ENCODE measurements at regions not wholly inside any gene's neighbourhood (a gene's known extent, or its start where the extent isn't known, plus 50 kb on each side); places are given as distances from the start of the nearest gene placed in this dataset.

- no peak overlapping the region for H3K4me2 ChIP-seq (ENCODE audit: low read depth, low read length)
- no peak overlapping the region for H2AFZ ChIP-seq (ENCODE audit: low read length)
- H4K20me1 ChIP-seq (ENCODE audit: insufficient read depth, low read length) = no peaks in the 10 kb centered on the region
- no peak overlapping the region for H3K4me3 ChIP-seq (ENCODE audit: low read length)
- no peaks in the 10 kb centered on the region for H3K4me1 ChIP-seq (ENCODE audit: low read length)
- H3K9me2 ChIP-seq (replicated peaks; ENCODE audit: insufficient read depth, low read length) = no peaks in the 10 kb centered on the region
- no peaks in the 10 kb centered on the region for H3K36me3 ChIP-seq (replicated peaks; ENCODE audit: insufficient read depth, low read length)
- TF ChIP-seq CTCF (IDR thresholded peaks at IDR 0.05; ENCODE audit: low read length) (no peak), EZH2phosphoT487 (IDR thresholded peaks at IDR 0.05; ENCODE audit: low read length) (no peak), EZH2 (optimal IDR thresholded peaks at IDR 0.05; ENCODE audit: low read depth, low read length) (no peak)
- H3K9me3 ChIP-seq (replicated peaks; ENCODE audit: insufficient read depth, low read length) = no peaks in the 10 kb centered on the region
- no peak overlapping the region for H3K9ac ChIP-seq (ENCODE audit: low read length)
- no peak for DNase-seq
- H3K79me2 ChIP-seq (ENCODE audit: low read length) = no peaks in the 10 kb centered on the region
- no peaks in the 10 kb centered on the region for H3K27me3 ChIP-seq (replicated peaks; ENCODE audit: insufficient read depth, low read length)
- H3F3A ChIP-seq (ENCODE audit: insufficient read depth, low read length) = no peaks in the 10 kb centered on the region; the same call in 1 of the 2 replicates
- H3K27ac ChIP-seq (ENCODE audit: low read length) = no peak overlapping the region
Observed at GRCh38 chr5:118778941-118779340, 209.4 kb downstream of the DTWD2 start.

GRCh38 chr5:118777189-118777736, 211.1 kb downstream of the DTWD2 start:
- H3K9me2 ChIP-seq (replicated peaks; ENCODE audit: insufficient read depth, low read length) = no peaks in the 10 kb centered on the region
- H3K4me2 ChIP-seq (ENCODE audit: low read depth, low read length) = no peak overlapping the region
- no peaks in the 10 kb centered on the region for H3K36me3 ChIP-seq (replicated peaks; ENCODE audit: insufficient read depth, low read length)
- no peak overlapping the region for H2AFZ ChIP-seq (ENCODE audit: low read length)
- H3K9ac ChIP-seq (ENCODE audit: low read length) = no peak overlapping the region
- H3F3A ChIP-seq (ENCODE audit: insufficient read depth, low read length) = no peaks in the 10 kb centered on the region; the same call in 1 of the 2 replicates
- no peaks in the 10 kb centered on the region for H3K4me1 ChIP-seq (ENCODE audit: low read length)
- no peaks in the 10 kb centered on the region for H3K9me3 ChIP-seq (replicated peaks; ENCODE audit: insufficient read depth, low read length)
- DNase-seq = no peak
- TF ChIP-seq CTCF (IDR thresholded peaks at IDR 0.05; ENCODE audit: low read length) (no peak), EZH2 (optimal IDR thresholded peaks at IDR 0.05; ENCODE audit: low read depth, low read length) (no peak), EZH2phosphoT487 (IDR thresholded peaks at IDR 0.05; ENCODE audit: low read length) (no peak)
- H3K4me3 ChIP-seq (ENCODE audit: low read length) = no peak overlapping the region
- no peaks in the 10 kb centered on the region for H3K79me2 ChIP-seq (ENCODE audit: low read length)
- H3K27ac ChIP-seq (ENCODE audit: low read length) = no peak overlapping the region
- H4K20me1 ChIP-seq (ENCODE audit: insufficient read depth, low read length) = no peaks in the 10 kb centered on the region
- H3K27me3 ChIP-seq (replicated peaks; ENCODE audit: insufficient read depth, low read length) = no peaks in the 10 kb centered on the region

GRCh38 chr5:118776755-118777154, 211.6 kb downstream of the DTWD2 start:
- Histone ChIP-seq H3K4me1 (ENCODE audit: low read length) (no peaks in the 10 kb centered on the region), H3K9me3 (replicated peaks; ENCODE audit: insufficient read depth, low read length) (no peaks in the 10 kb centered on the region), H3K9ac (ENCODE audit: low read length) (no peak overlapping the region), H3K27ac (ENCODE audit: low read length) (no peak overlapping the region), H3K27me3 (replicated peaks; ENCODE audit: insufficient read depth, low read length) (no peaks in the 10 kb centered on the region), H4K20me1 (ENCODE audit: insufficient read depth, low read length) (no peaks in the 10 kb centered on the region), H3F3A (ENCODE audit: insufficient read depth, low read length) (no peaks in the 10 kb centered on the region; the same call in 1 of the 2 replicates), H3K9me2 (replicated peaks; ENCODE audit: insufficient read depth, low read length) (no peaks in the 10 kb centered on the region), H3K4me2 (ENCODE audit: low read depth, low read length) (no peak overlapping the region), H3K79me2 (ENCODE audit: low read length) (no peaks in the 10 kb centered on the region), H3K4me3 (ENCODE audit: low read length) (no peak overlapping the region), H2AFZ (ENCODE audit: low read length) (no peak overlapping the region), H3K36me3 (replicated peaks; ENCODE audit: insufficient read depth, low read length) (no peaks in the 10 kb centered on the region)
- TF ChIP-seq EZH2 (optimal IDR thresholded peaks at IDR 0.05; ENCODE audit: low read depth, low read length) (no peak), EZH2phosphoT487 (IDR thresholded peaks at IDR 0.05; ENCODE audit: low read length) (no peak), CTCF (IDR thresholded peaks at IDR 0.05; ENCODE audit: low read length) (no peak)
- no peak for DNase-seq
